GM12878 (cell line): ENCODE measurements at regions not wholly inside any gene's neighbourhood (a gene's known extent, or its start where the extent isn't known, plus 50 kb on each side); places are given as distances from the start of the nearest gene placed in this dataset.

ENCODE experiments used
- IKZF2 ChIP-seq, 2 experiments: fragments of 450-650 bp; IDR thresholded peaks; 2 replicates each; pipeline ENCODE4 v1.6.1; 2017; ENCODE audit warnings: mild to moderate bottlenecking in 2 of 2, moderate library complexity in 2 of 2
- JUNB ChIP-seq: IDR thresholded peaks from 2 replicates; pipeline ENCODE4 v1.6.1; 2016; ENCODE audit warnings: antibody characterized with exemption, mild to moderate bottlenecking
- MYC ChIP-seq: IDR thresholded peaks from 2 replicates; pipeline ENCODE4 v1.6.1; 2011; ENCODE audit warnings: mild to moderate bottlenecking, low read length, moderate library complexity, inconsistent platforms; ENCODE audit not compliant: insufficient read depth, insufficient replicate concordance, insufficient read length, severe bottlenecking
- TF ChIP-seq, protein P1 (sequence below): IDR thresholded peaks from 2 replicates; pipeline ENCODE4 v1.6.1; 2012; ENCODE audit warnings: mild to moderate bottlenecking, low read depth, low read length
- TF ChIP-seq, protein P2 (sequence below), 3 experiments: IDR thresholded peaks in 2 of 3; conservative IDR thresholded peaks in 1 of 3; 2 replicates each; pipeline ENCODE4 v1.5.1; 2011; ENCODE audit warnings: low read depth in 3 of 3, low read length in 3 of 3, mild to moderate bottlenecking in 3 of 3, control low read depth in 2 of 3, moderate library complexity in 2 of 3, inconsistent platforms in 1 of 3, mixed read lengths in 1 of 3; ENCODE audit not compliant: control insufficient read depth in 2 of 3, insufficient read depth in 1 of 3; ENCODE audit errors: extremely low read depth in 1 of 3

DNA sequence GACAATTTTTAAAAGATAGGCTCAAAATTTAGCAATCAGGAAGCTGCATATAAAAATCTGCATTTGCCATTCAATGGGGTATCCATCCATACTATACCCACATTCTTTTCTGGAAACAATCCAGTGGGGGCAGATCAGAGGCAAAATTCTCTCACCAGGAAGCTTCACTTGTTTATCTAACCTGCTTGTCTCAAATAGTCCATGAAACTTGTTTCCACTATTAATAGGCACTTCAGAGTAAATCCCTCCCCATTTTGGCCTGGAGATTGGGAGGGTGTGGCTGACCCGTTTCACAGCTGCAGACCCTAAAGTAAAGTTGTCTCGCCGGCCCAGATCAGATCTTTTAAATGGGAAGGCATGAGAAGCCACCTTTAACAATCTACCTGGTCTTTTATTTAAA is 139.4 kb upstream of the CPNE8 start:
- TF ChIP-seq, protein P1, sequence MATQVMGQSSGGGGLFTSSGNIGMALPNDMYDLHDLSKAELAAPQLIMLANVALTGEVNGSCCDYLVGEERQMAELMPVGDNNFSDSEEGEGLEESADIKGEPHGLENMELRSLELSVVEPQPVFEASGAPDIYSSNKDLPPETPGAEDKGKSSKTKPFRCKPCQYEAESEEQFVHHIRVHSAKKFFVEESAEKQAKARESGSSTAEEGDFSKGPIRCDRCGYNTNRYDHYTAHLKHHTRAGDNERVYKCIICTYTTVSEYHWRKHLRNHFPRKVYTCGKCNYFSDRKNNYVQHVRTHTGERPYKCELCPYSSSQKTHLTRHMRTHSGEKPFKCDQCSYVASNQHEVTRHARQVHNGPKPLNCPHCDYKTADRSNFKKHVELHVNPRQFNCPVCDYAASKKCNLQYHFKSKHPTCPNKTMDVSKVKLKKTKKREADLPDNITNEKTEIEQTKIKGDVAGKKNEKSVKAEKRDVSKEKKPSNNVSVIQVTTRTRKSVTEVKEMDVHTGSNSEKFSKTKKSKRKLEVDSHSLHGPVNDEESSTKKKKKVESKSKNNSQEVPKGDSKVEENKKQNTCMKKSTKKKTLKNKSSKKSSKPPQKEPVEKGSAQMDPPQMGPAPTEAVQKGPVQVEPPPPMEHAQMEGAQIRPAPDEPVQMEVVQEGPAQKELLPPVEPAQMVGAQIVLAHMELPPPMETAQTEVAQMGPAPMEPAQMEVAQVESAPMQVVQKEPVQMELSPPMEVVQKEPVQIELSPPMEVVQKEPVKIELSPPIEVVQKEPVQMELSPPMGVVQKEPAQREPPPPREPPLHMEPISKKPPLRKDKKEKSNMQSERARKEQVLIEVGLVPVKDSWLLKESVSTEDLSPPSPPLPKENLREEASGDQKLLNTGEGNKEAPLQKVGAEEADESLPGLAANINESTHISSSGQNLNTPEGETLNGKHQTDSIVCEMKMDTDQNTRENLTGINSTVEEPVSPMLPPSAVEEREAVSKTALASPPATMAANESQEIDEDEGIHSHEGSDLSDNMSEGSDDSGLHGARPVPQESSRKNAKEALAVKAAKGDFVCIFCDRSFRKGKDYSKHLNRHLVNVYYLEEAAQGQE: no peak
- TF ChIP-seq, protein P2, sequence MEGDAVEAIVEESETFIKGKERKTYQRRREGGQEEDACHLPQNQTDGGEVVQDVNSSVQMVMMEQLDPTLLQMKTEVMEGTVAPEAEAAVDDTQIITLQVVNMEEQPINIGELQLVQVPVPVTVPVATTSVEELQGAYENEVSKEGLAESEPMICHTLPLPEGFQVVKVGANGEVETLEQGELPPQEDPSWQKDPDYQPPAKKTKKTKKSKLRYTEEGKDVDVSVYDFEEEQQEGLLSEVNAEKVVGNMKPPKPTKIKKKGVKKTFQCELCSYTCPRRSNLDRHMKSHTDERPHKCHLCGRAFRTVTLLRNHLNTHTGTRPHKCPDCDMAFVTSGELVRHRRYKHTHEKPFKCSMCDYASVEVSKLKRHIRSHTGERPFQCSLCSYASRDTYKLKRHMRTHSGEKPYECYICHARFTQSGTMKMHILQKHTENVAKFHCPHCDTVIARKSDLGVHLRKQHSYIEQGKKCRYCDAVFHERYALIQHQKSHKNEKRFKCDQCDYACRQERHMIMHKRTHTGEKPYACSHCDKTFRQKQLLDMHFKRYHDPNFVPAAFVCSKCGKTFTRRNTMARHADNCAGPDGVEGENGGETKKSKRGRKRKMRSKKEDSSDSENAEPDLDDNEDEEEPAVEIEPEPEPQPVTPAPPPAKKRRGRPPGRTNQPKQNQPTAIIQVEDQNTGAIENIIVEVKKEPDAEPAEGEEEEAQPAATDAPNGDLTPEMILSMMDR (IDR thresholded peaks at IDR 0.05 in 2 of 3, conservative IDR thresholded peaks at IDR 0.05 in 1 of 3; ENCODE audit: control insufficient read depth in 2 of 3, extremely low read depth in 1 of 3, insufficient read depth in 1 of 3, low read depth in 3 of 3, low read length in 3 of 3): no peak
- TF ChIP-seq IKZF2 (IDR thresholded peaks at IDR 0.05): no peak
- no peak for TF ChIP-seq MYC
- no peak for TF ChIP-seq JUNB
